GM12874 (cell line): ENCODE measurements at regions not wholly inside any gene's neighbourhood (a gene's known extent, or its start where the extent isn't known, plus 50 kb on each side); places are given as distances from the start of the nearest gene placed in this dataset.

Source experiments
- TF ChIP-seq, protein P1 (sequence below): IDR thresholded peaks from 2 replicates; pipeline ENCODE4 v1.5.1; 2011; ENCODE audit warnings: low read depth, mild to moderate bottlenecking, control low read depth, low read length, moderate library complexity; ENCODE audit not compliant: insufficient read depth

DNA sequence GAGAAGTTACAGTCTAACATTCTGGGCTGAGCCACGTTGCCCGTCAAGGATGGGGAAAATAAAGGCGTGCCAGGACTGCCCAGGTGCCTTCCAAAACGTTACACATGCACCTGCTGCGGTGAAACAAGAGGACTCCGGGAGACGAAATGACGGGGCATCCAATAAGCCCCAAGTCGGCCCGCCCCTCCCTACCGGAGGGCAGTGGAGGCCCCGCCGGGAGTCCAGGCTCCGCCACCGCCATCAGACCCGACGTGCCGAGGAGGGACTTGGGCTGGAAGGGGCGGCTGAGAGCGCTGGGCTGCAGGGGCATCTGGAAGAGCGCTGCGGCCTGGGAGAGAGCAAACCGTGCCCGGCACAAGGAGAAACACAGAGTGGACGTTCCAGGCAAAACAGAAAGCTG lies 112.5 kb upstream of the GPC1 start:
- TF ChIP-seq, protein P1, sequence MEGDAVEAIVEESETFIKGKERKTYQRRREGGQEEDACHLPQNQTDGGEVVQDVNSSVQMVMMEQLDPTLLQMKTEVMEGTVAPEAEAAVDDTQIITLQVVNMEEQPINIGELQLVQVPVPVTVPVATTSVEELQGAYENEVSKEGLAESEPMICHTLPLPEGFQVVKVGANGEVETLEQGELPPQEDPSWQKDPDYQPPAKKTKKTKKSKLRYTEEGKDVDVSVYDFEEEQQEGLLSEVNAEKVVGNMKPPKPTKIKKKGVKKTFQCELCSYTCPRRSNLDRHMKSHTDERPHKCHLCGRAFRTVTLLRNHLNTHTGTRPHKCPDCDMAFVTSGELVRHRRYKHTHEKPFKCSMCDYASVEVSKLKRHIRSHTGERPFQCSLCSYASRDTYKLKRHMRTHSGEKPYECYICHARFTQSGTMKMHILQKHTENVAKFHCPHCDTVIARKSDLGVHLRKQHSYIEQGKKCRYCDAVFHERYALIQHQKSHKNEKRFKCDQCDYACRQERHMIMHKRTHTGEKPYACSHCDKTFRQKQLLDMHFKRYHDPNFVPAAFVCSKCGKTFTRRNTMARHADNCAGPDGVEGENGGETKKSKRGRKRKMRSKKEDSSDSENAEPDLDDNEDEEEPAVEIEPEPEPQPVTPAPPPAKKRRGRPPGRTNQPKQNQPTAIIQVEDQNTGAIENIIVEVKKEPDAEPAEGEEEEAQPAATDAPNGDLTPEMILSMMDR, result no peak

DNA sequence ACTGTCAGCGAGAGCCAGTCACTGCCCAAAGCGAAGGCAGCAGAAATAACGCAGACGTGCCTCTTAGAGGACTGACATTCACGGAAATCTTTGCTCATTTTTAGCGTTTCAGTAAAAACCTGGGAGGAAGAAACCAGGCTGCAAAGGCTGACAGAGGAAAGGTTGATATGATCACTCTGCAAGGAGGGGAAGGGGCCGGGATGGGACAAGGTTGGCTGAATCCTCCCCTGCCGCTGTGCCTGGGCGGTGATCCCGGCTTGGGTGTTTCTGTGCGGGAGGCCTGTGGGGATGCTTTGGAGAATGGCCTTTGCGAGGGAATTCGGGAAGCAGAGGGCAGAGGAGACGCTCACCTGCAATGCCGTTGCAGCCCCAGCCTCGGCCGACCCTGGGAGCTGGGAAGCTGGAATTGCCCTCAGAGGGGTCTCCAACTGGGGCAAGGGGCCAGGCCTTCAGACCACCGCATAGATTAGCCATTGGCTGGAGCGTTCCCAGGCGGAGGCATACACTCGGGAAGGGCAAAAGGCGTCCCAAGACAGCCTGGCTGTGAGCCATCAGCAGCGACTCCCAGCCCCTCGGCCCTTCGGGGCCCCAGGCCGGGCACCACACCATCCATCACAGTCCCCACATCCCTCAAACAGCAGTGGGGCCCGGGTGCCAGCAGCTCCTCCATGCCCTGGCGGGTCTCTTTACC lies 111.7 kb upstream of the GPC1 start:
- TF ChIP-seq, protein P1, result no peak

DNA sequence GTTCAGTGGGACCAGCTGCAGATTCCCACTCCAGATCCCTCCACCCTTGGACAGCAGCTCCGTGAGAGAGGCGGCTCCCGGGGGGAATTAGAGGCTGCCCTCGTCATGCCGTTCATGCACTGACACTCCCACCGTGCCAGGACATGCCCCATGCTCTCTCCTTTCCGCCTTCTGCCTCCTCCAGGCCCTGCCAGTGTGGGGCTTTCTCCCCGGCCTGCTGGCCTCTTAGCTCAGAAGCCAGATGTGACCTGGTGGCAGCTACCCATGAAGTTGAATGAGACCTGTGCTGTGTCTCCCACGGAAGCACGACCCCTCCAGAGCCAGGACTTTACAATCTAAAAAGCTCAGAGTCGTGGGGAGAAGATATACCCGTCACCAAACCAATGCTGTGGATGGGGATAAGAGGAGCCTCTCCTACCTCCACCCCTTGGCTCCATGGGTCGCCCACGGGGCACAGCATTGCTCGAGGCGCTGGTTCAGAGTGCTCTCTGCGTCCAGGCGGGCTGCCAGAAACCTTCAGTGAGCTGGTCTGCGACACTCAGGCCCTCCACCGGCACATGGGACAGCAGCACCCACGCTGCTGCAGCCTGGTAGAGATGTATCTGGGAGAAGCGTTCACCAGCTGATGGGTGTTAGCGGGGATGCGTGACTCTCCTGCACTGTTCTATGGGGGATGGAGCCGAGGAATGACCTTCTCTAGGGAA lies 111.0 kb upstream of the GPC1 start:
- TF ChIP-seq, protein P1, result no peak

DNA sequence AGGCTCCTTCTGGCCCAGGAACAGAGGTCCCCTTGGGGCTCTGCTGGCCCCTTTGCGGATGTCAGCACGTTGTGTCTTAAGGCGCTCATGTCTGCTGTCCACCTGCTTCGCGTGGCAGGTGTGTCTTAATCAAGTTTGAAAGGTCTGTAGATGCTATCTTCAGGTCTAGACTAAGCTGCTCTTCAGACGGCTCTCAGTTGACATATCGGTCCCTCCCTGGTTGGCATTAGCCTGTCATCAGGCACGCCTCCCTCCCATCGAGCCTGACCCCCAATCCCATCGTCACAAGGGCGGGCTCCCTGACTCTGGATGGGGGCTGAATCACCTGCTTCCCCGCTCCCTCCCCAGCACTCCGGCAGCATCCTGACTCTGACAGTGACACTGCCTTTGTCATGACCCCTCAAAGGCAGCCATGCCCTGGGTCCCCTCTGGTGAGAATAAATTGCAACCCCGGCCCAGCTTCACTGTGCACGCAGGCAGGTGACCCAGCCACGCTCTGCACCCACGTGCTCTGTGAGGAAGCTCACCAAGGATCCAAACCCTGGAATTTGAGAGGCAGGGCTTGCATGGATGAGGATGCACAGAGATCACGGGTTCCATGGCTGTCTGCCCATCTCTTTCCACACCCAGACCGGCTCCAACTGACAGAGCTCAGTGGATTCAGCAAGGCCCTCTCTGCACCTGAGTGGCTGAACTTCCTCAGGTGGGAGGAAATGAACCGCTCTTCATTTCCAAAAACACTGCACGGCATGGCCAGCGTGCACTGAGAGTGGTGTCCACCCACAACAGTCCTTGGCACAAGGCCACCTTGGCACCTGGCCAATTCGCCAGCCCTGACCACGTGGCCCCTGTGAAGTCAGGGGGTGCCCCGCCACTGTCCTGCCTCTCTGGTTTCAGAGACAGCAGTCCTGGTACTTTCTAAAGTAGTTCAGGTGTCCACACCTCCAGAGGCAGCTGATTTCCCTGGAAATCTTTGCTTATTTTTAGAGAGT lies 110.2 kb upstream of the GPC1 start:
- TF ChIP-seq, protein P1, result no peak

DNA sequence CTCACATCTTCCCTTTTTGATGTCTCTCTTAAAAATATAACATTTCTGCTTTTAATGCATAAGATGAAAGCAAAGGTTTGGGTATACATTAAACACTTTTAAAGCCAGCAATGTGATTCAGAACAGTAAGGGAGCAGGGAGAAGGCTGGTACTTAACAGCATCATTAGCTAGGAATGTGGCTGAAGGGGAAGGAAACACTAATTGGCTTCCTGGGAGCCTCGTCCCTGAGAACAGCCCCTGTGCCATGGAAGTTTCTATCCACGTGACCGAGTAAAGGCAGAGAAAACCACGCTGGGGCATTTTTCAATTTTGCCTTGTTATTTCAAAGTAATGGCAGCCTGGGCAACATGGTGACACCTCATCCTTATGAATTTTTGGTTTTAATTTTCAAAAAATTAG lies 109.2 kb upstream of the GPC1 start:
- TF ChIP-seq, protein P1, result no peak

DNA sequence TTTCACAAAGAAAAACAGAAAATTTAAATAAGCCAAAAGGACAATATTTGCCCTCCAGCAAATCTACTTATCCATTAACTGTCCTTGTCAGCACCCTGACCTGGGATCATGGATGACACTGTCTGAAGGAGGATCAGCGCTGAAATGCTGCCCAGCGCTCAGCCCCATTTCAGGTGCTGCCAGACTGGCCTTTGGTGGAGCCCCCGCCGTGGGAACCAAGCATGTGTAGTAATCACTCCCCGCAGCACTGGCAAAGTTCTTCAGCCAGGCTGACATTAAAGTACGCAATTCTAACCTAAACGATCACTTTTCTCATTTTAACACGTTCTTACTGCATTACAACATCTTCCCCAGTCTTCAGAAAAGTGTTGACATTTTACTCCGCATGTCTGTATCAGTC lies 108.6 kb upstream of the GPC1 start:
- TF ChIP-seq, protein P1, result no peak

DNA sequence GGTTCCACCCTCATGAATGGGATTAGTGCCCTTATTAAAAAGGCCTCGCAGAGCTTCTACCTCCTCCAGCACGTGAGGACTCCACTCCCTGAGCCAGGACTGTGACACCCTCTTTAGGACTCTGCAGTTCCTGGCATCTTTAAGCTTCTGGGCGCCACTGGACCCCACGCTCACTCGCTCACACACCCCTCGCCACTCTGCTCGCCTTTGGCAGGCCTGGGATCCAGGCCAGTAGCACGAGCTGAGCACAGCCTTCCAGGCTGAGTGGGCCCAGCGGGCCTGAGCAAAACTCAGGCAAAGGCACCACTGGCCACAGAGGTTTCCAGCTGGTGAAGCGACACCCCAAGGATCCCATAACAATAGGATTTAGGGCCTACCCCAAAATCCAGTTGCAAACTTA lies 107.9 kb upstream of the GPC1 start:
- TF ChIP-seq, protein P1, result no peak
